GM12875 (cell line): ENCODE measurements at regions not wholly inside any gene's neighbourhood (a gene's known extent, or its start where the extent isn't known, plus 50 kb on each side); places are given as distances from the start of the nearest gene placed in this dataset.

ENCODE experiments used
- H3K4me3 ChIP-seq: one replicate; pipeline ENCODE4 v1.5.1; 2011; ENCODE audit warnings: low read depth, low read length, control low read depth
- TF ChIP-seq, protein P1 (sequence below): IDR thresholded peaks from 2 replicates; pipeline ENCODE4 v1.5.1; 2011; ENCODE audit warnings: low read depth, mild to moderate bottlenecking, control low read depth, inconsistent platforms, low read length, moderate library complexity, borderline replicate concordance; ENCODE audit not compliant: insufficient read depth

DNA sequence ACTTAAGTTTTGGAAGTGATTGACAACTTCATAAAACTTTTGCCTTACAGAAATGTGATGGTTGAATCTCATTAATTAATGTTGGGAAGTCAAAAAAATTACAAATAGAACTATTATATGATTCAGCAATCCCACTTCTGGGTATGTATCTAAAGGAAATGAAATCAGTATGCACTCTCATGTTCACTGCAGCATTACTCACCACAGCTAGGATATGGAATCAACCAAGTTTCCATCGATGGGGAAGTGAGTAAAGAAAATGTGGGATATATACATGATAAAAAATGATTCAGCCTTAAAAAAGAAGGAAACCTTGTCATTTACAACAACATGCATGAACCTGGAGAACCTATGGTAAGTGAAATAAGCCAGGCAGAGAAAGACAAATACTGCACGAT lies 112.4 kb upstream of the WDR75 start:
- TF ChIP-seq, protein P1, sequence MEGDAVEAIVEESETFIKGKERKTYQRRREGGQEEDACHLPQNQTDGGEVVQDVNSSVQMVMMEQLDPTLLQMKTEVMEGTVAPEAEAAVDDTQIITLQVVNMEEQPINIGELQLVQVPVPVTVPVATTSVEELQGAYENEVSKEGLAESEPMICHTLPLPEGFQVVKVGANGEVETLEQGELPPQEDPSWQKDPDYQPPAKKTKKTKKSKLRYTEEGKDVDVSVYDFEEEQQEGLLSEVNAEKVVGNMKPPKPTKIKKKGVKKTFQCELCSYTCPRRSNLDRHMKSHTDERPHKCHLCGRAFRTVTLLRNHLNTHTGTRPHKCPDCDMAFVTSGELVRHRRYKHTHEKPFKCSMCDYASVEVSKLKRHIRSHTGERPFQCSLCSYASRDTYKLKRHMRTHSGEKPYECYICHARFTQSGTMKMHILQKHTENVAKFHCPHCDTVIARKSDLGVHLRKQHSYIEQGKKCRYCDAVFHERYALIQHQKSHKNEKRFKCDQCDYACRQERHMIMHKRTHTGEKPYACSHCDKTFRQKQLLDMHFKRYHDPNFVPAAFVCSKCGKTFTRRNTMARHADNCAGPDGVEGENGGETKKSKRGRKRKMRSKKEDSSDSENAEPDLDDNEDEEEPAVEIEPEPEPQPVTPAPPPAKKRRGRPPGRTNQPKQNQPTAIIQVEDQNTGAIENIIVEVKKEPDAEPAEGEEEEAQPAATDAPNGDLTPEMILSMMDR: no peak
- no peak overlapping the region for H3K4me3 ChIP-seq

DNA sequence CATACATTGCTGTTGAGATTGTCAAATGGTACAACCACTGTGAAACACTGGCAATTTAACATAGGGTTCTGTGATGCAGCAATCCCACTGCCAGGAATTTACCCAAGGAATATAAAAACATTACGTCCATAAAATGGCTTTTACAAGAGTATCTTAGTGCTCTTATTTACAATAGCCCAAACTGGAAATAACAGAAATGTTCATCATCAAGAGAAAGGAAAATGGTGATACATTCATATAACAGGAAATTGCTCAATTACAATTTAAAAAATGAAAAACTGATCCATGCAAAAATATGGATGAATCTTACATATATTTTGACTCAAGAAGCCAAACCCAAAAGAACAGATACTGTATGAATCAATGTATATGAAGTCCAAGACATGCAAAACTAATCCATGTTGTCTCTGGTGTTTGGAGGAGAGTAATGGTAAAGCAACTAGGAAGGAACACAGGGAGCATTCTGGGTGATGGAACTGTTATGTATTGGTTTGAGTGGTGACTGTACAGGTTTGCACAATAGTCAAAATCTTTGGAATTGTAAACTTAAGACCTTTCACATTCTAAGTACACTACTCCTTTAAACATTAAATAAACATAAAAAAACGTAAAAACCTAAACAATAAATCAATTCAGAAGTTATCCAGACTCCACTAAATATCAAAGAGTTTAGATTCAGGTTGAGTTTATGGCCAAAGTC lies 104.8 kb upstream of the WDR75 start:
- TF ChIP-seq, protein P1: no peak
- H3K4me3 ChIP-seq: no peak overlapping the region

DNA sequence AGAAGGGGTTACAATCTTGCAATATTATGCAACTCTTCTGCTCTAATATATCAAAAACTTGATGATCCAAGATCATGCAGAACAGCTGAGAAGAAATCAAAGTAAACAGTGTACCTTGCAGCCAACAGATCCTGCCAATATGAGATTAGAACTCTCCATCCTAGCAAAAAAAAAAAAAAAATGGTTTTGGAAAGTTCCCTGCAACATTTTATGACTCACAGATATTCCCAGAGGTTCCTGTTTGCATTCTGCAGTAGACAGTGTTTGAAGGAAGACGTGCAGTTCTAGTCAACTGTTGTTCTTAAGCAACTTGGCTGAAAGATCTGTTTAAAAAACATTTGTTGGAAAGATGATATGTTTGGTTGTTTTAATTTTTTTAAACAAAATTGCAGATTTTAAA lies 103.6 kb upstream of the WDR75 start:
- TF ChIP-seq, protein P1: no peak
- no peak overlapping the region for H3K4me3 ChIP-seq

DNA sequence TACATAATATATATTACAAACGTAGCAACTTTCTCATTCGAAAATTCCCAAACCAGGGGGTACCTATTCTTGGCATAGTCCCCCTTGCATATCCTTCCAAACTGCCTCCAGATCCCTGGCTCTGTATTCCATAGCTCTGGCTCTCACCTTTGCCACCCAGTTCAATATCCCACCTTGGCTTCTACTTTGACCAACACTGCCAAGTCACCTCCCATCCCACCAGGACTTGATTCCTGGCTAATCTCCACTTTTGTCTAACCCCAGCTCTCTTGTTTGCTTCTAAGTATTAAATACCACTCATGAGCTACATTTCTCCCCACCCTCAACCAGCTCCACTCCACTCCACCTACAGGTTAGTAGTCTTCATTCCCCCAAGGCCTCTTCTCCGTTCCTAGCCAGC lies 103.2 kb upstream of the WDR75 start:
- no peak overlapping the region for H3K4me3 ChIP-seq
- TF ChIP-seq, protein P1: no peak

DNA sequence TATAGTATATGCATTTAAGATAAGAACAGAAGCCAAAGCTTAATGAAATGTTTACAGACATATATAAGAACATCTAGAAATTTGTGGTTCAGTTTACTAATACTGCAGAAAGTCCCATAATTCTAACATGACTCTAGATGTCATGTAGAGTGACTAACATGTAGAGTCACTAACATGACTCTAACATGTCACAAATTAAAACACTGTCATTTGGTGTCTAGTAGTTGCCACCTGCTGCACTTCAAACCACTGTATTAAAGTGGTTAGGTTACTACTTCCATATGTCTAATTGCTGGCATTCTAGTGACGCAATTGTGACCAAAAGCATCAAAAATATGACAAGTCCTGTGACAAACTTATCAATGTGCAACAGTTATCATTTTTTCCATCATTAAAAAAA lies 100.2 kb upstream of the WDR75 start:
- TF ChIP-seq, protein P1: no peak
- no peak overlapping the region for H3K4me3 ChIP-seq

DNA sequence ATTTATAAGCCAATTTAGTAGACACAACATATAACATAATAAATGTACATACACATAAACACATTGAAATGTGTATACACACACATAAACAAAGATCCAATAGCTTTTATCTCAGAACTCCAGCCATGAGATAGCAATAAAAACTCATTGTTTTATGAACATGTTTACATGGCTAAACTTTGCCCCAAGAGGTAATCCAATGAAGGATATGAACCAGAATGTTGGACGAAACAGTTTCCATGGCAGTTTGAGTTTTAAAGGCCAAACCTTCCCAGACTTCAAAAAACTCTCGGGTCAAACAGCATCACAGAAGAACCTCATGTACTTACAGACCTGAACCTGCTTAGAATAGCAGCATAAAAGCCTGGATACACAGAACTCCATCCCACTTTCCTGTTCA lies 97.2 kb upstream of the WDR75 start:
- H3K4me3 ChIP-seq: no peak overlapping the region
- TF ChIP-seq, protein P1: no peak

DNA sequence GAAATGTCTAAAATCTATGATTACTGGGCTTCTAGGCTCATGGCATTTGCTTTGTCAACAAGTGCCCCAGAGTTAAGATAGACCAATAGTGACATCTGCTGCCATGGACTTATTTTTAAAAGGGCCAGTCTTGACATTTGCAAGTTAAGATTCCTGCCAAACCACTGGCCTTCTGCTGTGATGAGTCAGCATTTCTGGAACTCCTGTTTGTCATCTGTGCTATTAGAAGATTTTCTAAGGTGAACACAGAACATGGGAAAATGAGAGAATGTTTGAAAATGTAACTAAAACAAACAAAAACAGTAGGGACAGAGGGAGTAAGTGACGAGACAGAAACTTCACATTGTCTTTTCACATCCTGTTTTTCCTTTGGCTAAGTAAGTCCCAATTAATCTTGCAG lies 93.7 kb upstream of the WDR75 start:
- no peak overlapping the region for H3K4me3 ChIP-seq
- TF ChIP-seq, protein P1: no peak
